H1 (cell line): ENCODE measurements at regions not wholly inside any gene's neighbourhood (a gene's known extent, or its start where the extent isn't known, plus 50 kb on each side); places are given as distances from the start of the nearest gene placed in this dataset.

Experiments
- CBX5 ChIP-seq: fragments of 300-800, 300-1000 bp; sonication (generic); IDR thresholded peaks from 2 replicates; pipeline ENCODE4 v1.7.1; 2016; ENCODE audit warnings: antibody characterized with exemption, low read length, low read depth
- CEBPB ChIP-seq: IDR thresholded peaks from 2 replicates; pipeline ENCODE4 v1.6.1; 2012; ENCODE audit warnings: low read depth, low read length
- CHD2 ChIP-seq: IDR thresholded peaks from 2 replicates; pipeline ENCODE4 v1.6.1; 2012; ENCODE audit warnings: low read length, improper control_type of control experiment
- CTBP2 ChIP-seq: IDR thresholded peaks from 2 replicates; pipeline ENCODE4 v1.7.0; 2011; ENCODE audit warnings: borderline replicate concordance, mild to moderate bottlenecking, moderate library complexity, mixed read lengths, low read length; ENCODE audit not compliant: insufficient read depth, insufficient read length
- NRF1 ChIP-seq: IDR thresholded peaks from 2 replicates; pipeline ENCODE4 v1.6.1; 2011; ENCODE audit warnings: mild to moderate bottlenecking, low read depth, low read length, improper control_type of control experiment
- SAP30 ChIP-seq: fragments of 300-600 bp; sonication (generic); IDR thresholded peaks from 2 replicates; pipeline ENCODE4 v1.7.1; 2012; ENCODE audit warnings: low read length, moderate library complexity, mild to moderate bottlenecking, inconsistent platforms; ENCODE audit not compliant: insufficient read depth, insufficient replicate concordance
- SIN3A ChIP-seq, 2 experiments: IDR thresholded peaks in 1 of 2; conservative IDR thresholded peaks in 1 of 2; 2 replicates each; pipeline ENCODE4 v1.6.1; 2011 to 2012; ENCODE audit warnings: low read length in 2 of 2, improper control_type of control experiment in 1 of 2, low read depth in 1 of 2, mild to moderate bottlenecking in 1 of 2
- TAF7 ChIP-seq: optimal IDR thresholded peaks from 2 replicates; pipeline ENCODE3; 2011; ENCODE audit warnings: low read depth, mild to moderate bottlenecking, inconsistent platforms, low read length, moderate library complexity, borderline replicate concordance
- TBP ChIP-seq: IDR thresholded peaks from 2 replicates; pipeline ENCODE4 v1.6.1; 2011; ENCODE audit warnings: low read depth, low read length, improper control_type of control experiment

DNA sequence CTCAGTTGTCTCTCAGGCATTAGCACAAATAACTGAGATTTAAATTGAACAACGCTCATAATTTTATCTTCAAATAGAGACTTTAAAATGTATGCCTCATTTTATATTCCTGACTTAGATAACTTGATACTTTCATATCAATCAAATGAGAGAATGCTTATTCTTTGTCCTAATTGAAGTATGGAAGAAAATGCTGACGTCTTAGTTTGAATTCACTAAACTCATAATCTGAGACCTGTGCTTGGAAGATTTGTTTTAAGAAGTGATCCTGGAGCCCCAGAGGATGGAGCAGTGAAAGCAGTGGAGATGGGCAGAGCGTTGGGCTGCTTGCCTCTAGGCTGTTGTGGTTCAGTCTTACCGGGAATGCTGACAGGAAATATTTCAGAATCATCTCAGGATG lies 76.1 kb downstream of the ZNF518B start (continued):
- no peak for TF ChIP-seq CTBP2
- no peak for TF ChIP-seq SAP30
- TF ChIP-seq CEBPB = no peak
- no peak for TF ChIP-seq TBP
- no peak for TF ChIP-seq CHD2
- no peak for TF ChIP-seq SIN3A (conservative IDR thresholded peaks at IDR 0.05 in 1 of 2, IDR thresholded peaks at IDR 0.05 in 1 of 2; ENCODE audit: low read depth in 1 of 2, low read length in 2 of 2)
- no peak for TF ChIP-seq TAF7
- no peak for TF ChIP-seq NRF1
- TF ChIP-seq CBX5 = no peak
